Activated naive CD4-positive, alpha-beta T cell treated with anti-CD3 and anti-CD28 coated beads for 36 hours (primary cell): ENCODE measurements at regions not wholly inside any gene's neighbourhood (a gene's known extent, or its start where the extent isn't known, plus 50 kb on each side); places are given as distances from the start of the nearest gene placed in this dataset.
"Not testable (repeated sequence)": the region's sequence is repeated elsewhere in the genome, so short reads cannot be mapped to it uniquely, and the experiment has no call there.

Experiments
- CTCF ChIA-PET: fragments of 350-600 bp; sonication (Branson Sonifier 250); formaldehyde crosslinking; loops from one replicate; lab custom pipeline; 2021; ENCODE audit warnings: antibody characterized with exemption; lab: Charles Lee
- DNase-seq: peaks from one replicate; pipeline ENCODE4 v3.0.0-alpha.2; 2020
- H3K27ac Mint-ChIP-seq: one replicate; pipeline ENCODE4 v1.8.0; 2021; ENCODE audit warnings: mild to moderate bottlenecking, mixed read lengths
- H3K27me3 Mint-ChIP-seq: one replicate; pipeline ENCODE4 v1.8.0; 2021; ENCODE audit warnings: low read depth, mixed read lengths
- H3K36me3 Mint-ChIP-seq: one replicate; pipeline ENCODE4 v1.8.0; 2021; ENCODE audit warnings: low read depth, mixed read lengths
- H3K4me1 Mint-ChIP-seq: one replicate; pipeline ENCODE4 v1.8.0; 2021; ENCODE audit warnings: low read depth, mixed read lengths
- H3K4me3 Mint-ChIP-seq: one replicate; pipeline ENCODE4 v1.8.0; 2021; ENCODE audit warnings: mild to moderate bottlenecking, moderate library complexity, mixed read lengths
- H3K9me3 Mint-ChIP-seq: one replicate; pipeline ENCODE4 v1.8.0; 2021; ENCODE audit warnings: mixed read lengths
- intact Hi-C: fragments of 100-400 bp; cut with micrococcal nuclease; formaldehyde crosslinking; loops from one replicate; pipeline ENCODE4 v1.15.1; 2023

DNA sequence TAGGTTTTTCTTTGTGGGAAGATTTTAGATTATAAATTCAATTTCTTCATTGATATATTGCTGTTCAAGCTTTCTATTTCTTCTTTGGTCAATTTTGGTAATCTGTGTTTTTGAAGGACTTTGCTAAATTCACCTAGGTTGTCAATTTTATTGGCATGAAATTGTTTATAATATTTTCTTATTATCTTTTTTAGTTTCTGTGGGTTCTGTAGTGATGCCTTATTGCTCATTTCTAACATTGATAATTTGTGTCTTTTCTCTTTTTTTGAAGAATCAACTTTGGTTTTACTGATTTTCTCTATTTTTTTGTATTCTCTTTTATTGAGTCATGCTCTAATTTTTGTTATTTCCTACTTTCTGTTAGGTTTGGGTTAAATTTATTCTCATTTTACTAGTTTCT is 123.2 kb downstream of the ADSS2 start:
- no peak overlapping the region for H3K27ac Mint-ChIP-seq
- peaks cover 6% of the 10 kb centered on the region for H3K9me3 Mint-ChIP-seq
- CTCF ChIA-PET: no interaction called here
- peaks cover 10% of the 10 kb centered on the region for H3K27me3 Mint-ChIP-seq
- no peaks in the 10 kb centered on the region for H3K4me1 Mint-ChIP-seq
- H3K36me3 Mint-ChIP-seq: peaks cover 2% of the 10 kb centered on the region
- no peak overlapping the region for H3K4me3 Mint-ChIP-seq
- intact Hi-C loops: no loop called here
- DNase-seq: no peak

DNA sequence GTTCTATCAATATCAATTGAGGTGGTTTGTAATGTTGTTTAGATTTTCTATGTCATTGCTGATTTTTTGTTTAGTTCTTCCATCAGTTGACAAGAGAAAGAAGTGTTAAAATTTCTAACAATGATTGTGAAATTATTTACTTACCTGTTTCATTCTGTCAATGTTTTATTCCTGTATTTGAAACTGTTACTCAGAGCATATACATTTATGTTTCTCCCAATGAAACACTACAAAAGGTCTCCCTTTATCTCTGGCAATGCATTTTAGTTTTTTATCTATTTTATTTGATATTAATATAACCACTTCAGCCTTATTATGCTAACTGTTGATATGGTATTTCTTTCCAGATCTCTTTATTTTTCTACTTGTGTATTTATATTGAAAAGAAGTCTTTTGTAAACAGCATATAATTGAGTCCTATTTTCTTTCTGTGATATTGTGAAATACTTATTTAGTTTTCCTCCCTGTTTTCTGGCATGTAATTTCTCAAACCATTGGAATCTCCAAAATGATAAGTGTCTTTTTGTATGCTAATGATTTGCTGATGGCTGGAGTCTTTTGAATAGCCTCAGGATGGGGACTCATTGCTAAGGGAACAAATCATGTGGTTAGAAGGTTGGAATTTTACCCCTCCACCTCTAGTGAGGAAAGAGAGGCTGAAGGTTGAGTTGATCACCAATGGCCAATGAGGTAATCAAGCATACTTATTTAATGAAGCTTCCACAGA is 122.0 kb downstream of the ADSS2 start:
- no peak overlapping the region for H3K4me3 Mint-ChIP-seq
- H3K4me1 Mint-ChIP-seq: no peaks in the 10 kb centered on the region
- CTCF ChIA-PET: no interaction called here
- H3K9me3 Mint-ChIP-seq: peaks cover 6% of the 10 kb centered on the region
- DNase-seq: no peak
- peaks cover 20% of the 10 kb centered on the region for H3K27me3 Mint-ChIP-seq
- no peak overlapping the region for H3K27ac Mint-ChIP-seq
- intact Hi-C loops: no loop called here
- H3K36me3 Mint-ChIP-seq: peaks cover 2% of the 10 kb centered on the region

DNA sequence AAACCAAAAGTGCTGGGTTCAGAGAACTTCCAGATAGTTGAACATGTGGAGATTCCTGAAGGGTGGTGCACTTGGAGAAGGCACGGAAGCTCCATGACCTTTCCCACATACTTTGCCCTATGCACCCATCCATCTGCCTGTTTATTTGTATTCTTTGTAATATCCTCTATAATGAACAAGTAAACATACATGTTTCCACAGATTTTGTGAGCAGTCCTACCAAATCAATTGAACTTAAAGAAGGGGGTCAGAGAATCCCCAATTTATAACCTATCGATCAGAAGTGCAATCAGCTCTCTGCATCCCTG is 121.4 kb downstream of the ADSS2 start:
- Mint-ChIP-seq H3K27ac (no peak overlapping the region), H3K4me1 (no peaks in the 10 kb centered on the region), H3K9me3 (peaks cover 6% of the 10 kb centered on the region), H3K4me3 (no peak overlapping the region), H3K36me3 (peaks cover 2% of the 10 kb centered on the region), H3K27me3 (peaks cover 22% of the 10 kb centered on the region)
- CTCF ChIA-PET: no interaction called here
- intact Hi-C loops: no loop called here
- DNase-seq: no peak

DNA sequence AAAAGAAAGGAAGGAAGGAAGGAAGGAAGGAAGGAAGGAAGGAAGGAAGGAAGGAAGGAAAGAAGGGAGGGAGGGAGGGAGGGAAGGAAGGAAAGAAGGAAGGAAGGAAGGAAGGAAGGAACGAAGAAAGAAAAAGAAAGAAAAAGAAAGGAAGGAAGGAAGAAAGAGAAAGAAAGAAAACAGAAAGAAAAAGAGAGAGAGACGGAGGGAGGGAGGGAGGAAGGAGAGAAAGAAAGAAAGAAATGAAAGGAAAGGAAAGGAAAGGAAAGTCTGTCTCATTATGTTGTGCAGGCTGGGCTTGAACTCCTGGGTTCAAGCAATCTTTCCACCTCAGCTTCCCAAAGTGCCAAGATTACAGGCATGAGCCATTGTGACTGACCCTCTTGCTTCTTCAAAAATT is 118.9 kb downstream of the ADSS2 start:
- DNase-seq, H3K36me3 Mint-ChIP-seq, H3K4me1 Mint-ChIP-seq, H3K27ac Mint-ChIP-seq, intact Hi-C loops, CTCF ChIA-PET, H3K9me3 Mint-ChIP-seq, H3K4me3 Mint-ChIP-seq: not testable (repeated sequence)
- H3K27me3 Mint-ChIP-seq: peaks cover 31% of the 10 kb centered on the region

DNA sequence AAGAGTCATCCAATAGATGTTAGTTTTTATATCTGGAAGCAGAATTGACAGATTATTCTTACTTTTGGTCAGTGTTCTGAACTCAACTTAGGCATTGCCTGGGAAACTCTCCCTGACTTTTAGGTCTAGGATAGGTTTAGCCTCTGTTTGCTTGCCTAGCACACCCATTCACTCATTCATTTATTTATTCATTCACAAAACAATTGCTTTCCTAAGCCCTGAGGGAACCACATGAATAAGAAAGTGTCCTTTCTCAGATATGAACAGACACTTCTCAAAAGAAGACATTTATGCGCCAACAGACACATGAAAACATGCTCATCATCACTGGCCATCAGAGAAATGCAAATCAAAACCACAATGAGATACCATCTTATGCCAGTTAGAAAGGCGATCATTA is 117.4 kb downstream of the ADSS2 start:
- H3K4me3 Mint-ChIP-seq, H3K9me3 Mint-ChIP-seq, CTCF ChIA-PET, intact Hi-C loops, H3K4me1 Mint-ChIP-seq, DNase-seq, H3K36me3 Mint-ChIP-seq, H3K27ac Mint-ChIP-seq: not testable (repeated sequence)
- H3K27me3 Mint-ChIP-seq: peaks cover 28% of the 10 kb centered on the region

DNA sequence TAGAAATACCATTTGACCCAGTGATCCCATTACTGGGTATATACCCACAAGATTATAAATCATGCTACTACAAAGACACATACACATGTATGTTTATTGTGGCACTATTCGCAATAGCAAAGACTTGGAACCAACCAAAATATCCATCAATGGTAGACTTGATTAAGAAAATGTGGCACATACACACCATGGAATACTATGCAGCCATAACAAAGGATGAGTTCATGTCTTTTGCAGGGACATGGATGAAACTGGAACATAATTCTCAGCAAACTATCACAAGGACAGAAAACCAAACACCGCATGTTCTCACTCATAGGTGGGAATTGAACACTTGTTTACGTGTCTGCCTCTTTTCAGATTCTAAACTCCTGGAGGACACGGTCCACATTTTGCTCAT is 116.9 kb downstream of the ADSS2 start:
- H3K27me3 Mint-ChIP-seq: peaks cover 28% of the 10 kb centered on the region
- H3K4me1 Mint-ChIP-seq, CTCF ChIA-PET, intact Hi-C loops, H3K27ac Mint-ChIP-seq, DNase-seq, H3K36me3 Mint-ChIP-seq, H3K4me3 Mint-ChIP-seq, H3K9me3 Mint-ChIP-seq: not testable (repeated sequence)

DNA sequence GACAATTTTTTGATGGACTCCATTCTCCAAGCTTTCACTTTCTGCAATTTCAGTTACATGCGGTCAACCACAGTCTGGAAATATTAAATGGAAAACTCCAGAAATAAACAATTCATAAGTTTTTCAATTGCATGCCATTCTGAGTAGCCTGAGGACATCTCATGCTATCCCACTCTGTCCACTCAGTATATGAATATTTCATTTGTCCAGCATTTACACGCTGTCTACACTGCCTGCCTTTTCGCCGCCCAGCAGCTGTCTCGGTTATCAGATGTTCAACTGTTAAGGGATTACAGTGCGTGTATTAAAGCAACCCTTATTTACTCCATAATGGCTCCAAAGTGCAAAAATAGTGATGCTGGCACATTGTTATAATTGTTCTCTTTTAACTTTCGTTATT is 116.3 kb downstream of the ADSS2 start:
- DNase-seq: no peak
- Mint-ChIP-seq H3K4me1 (no peaks in the 10 kb centered on the region), H3K27ac (no peak overlapping the region), H3K36me3 (no peaks in the 10 kb centered on the region), H3K9me3 (no peaks in the 10 kb centered on the region), H3K27me3 (peaks cover 28% of the 10 kb centered on the region), H3K4me3 (no peak overlapping the region)
- intact Hi-C loops: no loop called here
- CTCF ChIA-PET: no interaction called here

DNA sequence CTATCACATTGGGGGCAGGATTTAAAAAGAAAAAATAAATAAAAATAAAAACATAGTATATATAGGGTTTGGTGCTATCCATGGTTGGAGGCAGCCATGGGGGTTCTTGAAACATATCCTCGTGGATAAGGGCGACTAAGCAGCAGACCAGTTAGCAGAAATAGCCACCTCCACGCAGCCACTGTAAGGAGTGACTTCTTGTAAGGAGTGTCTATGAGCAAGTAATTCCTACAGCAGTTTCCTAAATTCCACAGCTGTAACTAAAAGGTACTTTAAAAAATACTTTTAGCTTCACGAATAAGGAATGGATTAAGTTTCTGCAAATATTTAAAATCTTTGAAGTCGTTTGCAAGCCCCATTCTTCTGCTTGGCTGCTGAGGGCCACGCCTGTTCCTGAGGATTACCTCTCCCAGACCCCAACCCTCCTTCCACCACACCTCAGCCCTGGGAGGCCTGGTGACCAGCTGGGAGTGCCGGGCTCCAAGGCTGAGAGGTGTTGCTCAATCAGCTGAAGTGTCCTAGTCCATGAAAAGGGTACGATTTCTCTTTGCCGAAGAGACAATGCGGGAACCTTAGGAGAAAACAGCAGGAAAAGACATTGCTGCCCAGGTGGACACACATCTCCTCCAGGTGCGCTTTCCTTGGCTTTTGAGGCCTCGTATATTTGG is 115.3 kb downstream of the ADSS2 start:
- H3K4me3 Mint-ChIP-seq: no peak overlapping the region
- H3K27ac Mint-ChIP-seq: no peak overlapping the region
- H3K27me3 Mint-ChIP-seq: peaks cover 28% of the 10 kb centered on the region
- no peaks in the 10 kb centered on the region for H3K9me3 Mint-ChIP-seq
- intact Hi-C loops: no loop called here
- peaks cover 2% of the 10 kb centered on the region for H3K4me1 Mint-ChIP-seq
- no peaks in the 10 kb centered on the region for H3K36me3 Mint-ChIP-seq
- CTCF ChIA-PET: no interaction called here
- DNase-seq: no peak

DNA sequence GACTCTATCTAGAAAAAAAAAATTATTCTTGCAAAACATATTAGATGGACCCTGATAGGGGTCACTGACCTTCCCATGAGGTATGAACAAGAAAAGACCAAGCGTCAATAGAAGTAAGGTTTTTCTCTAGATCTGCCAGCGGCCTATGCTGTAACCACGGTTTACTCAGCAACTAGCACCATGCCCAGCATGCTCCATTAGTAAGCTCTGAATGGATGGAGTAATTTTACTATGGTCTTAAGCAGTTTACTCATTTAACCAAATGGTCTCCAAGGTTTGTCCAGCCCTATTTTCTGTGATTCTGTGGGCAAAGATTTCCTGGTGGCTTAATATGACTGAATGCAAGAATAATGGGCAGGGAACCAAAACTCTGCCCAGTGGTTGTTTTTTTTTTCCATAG is 113.9 kb downstream of the ADSS2 start:
- Mint-ChIP-seq H3K4me1 (peaks cover 6% of the 10 kb centered on the region), H3K36me3 (no peaks in the 10 kb centered on the region), H3K27me3 (peaks cover 25% of the 10 kb centered on the region), H3K4me3 (no peak overlapping the region), H3K9me3 (no peaks in the 10 kb centered on the region), H3K27ac (no peak overlapping the region)
- intact Hi-C loops: no loop called here
- CTCF ChIA-PET: no interaction called here
- no peak for DNase-seq

DNA sequence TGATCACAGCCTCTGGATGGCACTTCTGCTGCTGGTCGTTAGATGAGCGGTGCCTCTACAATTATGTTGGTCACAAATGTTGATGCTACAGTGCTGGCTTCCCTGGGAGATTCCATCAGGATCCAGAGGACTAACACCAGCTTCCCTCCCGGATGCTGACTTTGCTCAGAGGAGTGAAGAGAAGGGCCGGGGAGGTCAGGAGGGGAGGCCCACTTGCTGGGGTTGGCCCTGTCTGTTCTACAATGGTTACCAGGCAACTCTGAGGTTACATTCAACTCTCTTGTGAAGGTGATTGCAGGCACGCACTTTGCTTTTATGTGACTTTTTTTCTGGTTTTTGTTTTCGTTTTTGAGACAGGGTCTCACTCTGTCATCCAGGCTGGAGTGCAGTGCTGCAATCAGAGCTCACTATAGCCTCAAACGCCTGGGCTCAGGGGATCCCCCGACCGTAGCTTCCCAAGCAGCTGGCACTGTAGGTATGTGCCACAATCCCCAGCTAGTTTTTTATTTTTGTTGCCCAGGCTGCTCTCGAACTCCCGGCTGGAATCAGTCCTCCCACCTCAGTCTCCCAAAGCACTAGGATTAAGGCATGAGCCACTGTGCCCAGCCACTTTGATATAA is 112.5 kb downstream of the ADSS2 start:
- peak; percentile 21 for DNase-seq
- intact Hi-C loops: no loop called here
- peaks cover 6% of the 10 kb centered on the region for H3K4me1 Mint-ChIP-seq
- H3K36me3 Mint-ChIP-seq: no peaks in the 10 kb centered on the region
- CTCF ChIA-PET: no interaction called here
- peaks cover 16% of the 10 kb centered on the region for H3K27me3 Mint-ChIP-seq
- H3K9me3 Mint-ChIP-seq: no peaks in the 10 kb centered on the region
- H3K27ac Mint-ChIP-seq: no peak overlapping the region
- H3K4me3 Mint-ChIP-seq: no peak overlapping the region

DNA sequence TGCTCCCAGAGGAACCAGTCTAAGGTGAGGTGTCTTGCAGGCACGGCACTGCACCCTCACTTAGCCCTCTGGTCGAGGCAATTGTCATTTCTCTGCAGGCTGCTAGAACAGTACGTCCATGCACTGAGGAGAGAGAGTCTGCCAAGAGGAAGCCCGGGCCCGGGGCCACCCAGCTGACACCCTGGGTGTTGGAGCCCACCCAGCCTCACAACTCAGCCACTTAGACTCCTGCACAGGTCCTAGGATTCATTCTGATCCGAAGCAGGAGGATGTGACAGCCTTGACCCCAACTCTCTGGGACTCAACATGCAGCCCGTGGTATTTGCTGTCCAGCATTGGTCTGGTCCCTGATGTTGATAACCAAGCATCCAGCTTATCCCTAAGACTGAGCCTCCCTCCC is 111.9 kb downstream of the ADSS2 start:
- no peak overlapping the region for H3K4me3 Mint-ChIP-seq
- intact Hi-C loops: no loop called here
- H3K27ac Mint-ChIP-seq: no peak overlapping the region
- H3K27me3 Mint-ChIP-seq: peaks cover 10% of the 10 kb centered on the region
- CTCF ChIA-PET: no interaction called here
- peaks cover 6% of the 10 kb centered on the region for H3K4me1 Mint-ChIP-seq
- H3K36me3 Mint-ChIP-seq: no peaks in the 10 kb centered on the region
- H3K9me3 Mint-ChIP-seq: no peaks in the 10 kb centered on the region
- no peak for DNase-seq

DNA sequence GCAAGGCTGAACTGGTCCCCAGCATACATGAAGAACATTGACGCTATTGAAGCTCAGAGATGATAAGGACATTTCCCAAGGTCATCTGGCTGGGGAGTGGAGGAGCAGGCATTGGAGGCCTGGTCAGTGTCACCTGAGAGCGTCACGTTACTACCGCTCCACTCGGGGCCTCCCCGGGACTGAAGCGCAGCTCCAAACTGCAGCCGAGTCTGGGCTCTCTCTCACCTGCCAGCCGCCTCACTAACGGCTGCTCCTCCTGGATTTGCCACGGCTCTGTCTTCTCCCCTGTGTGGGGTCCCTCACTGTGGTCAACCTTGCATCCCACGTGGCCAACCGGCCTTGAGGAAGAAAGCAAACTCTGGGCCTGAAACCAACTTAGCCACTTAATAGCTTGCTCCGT is 111.3 kb downstream of the ADSS2 start:
- H3K27ac Mint-ChIP-seq: no peak overlapping the region
- intact Hi-C loops: no loop called here

More for the DNA sequence above, 111.3 kb downstream of the ADSS2 start:
- no peak for DNase-seq
- no peak overlapping the region for H3K4me3 Mint-ChIP-seq
- H3K9me3 Mint-ChIP-seq: no peaks in the 10 kb centered on the region
- peaks cover 6% of the 10 kb centered on the region for H3K4me1 Mint-ChIP-seq
- H3K27me3 Mint-ChIP-seq: peaks cover 9% of the 10 kb centered on the region
- no peaks in the 10 kb centered on the region for H3K36me3 Mint-ChIP-seq
- CTCF ChIA-PET: no interaction called here
